Fibroblast of the conjunctiva (primary cell): ENCODE measurements at regions not wholly inside any gene's neighbourhood (a gene's known extent, or its start where the extent isn't known, plus 50 kb on each side); places are given as distances from the start of the nearest gene placed in this dataset.
"Not testable (repeated sequence)": the region's sequence is repeated elsewhere in the genome, so short reads cannot be mapped to it uniquely, and the experiment has no call there.

Source experiments
- DNase-seq: peaks from one replicate; pipeline ENCODE4 v3.0.0-alpha.2; 2010; ENCODE audit warnings: low read depth

DNA sequence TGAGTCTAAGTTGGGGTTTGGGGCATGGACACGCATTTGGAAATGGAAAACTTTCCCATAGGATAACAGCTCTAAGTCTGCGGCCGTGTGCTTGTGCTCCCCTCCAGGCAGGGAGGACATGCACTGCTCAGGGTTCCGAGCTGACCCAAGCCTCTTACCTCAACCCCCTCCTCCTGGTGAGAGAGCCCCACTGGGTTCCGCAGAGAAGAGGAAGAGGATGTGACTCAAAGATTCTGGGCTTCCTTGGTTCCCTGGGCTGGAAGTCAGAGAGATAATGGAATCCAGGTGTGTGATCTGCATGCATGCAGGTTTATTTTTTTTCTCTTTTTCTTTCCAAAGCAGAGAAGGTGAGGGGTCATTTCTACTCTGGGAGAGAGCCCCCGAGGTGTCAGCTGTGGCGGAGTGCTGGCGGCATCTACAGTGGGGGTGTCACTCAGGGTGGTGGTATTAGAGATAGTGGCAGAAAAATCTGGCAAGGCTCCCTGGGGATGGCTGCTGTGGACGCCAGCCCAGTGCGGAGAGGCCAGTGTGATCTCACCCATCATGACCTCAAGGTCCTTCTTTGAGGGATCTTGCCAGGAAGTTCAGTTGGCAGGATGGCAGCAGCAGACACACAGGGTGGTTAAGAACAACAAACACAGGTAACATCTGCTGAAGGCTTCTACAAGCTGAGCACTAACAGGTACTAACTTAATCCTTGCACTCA is 168.7 kb upstream of the HAND2 start:
- DNase-seq, result no peak

- no peak for DNase-seq
Measured at GRCh38 chr4:173697840-173698239, 167.8 kb upstream of the HAND2 start.

DNA sequence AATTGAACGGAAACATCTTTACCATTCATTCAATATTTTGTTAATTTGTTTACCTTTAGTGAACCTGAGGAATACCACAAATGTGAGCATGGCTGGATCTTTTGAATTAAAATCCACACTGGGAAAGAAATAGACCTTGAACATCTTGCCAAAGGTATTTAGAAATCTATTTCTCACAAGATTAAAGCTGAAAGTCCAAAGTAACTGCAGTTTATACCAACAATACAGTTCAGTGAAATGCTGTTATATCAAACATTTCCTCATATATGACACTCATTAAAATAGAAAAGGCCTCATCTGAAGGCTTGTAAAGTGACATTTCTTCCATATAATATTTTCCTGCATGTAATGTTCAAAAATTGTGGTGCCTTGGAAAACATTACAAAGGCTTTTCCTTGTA is 166.5 kb upstream of the HAND2 start:
- DNase-seq, result no peak

DNA sequence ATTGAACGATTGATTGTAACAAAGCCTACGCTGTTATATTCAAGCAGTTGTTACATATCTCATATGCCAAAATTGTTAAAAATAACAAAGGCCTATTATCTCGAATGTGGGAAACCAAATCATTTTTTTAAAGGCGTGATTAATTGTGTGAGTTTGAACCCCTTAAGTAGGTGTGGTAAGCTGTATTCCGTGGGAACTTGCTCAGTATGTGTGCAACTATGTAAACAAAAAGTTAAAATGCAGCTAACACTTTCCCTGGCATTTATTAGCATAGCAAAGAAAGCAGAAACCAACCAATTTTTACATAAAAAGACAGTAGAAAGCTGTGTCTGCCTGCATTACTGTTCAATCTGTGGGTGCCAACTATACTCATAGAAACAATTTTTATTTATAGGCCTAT is 166.0 kb upstream of the HAND2 start:
- DNase-seq, result no peak

GRCh38 chr4:173685831-173686210 is 155.8 kb upstream of the HAND2 start:
- DNase-seq, result no peak

GRCh38 chr4:173685165-173685830 is 155.3 kb upstream of the HAND2 start:
- DNase-seq, result no peak

DNA sequence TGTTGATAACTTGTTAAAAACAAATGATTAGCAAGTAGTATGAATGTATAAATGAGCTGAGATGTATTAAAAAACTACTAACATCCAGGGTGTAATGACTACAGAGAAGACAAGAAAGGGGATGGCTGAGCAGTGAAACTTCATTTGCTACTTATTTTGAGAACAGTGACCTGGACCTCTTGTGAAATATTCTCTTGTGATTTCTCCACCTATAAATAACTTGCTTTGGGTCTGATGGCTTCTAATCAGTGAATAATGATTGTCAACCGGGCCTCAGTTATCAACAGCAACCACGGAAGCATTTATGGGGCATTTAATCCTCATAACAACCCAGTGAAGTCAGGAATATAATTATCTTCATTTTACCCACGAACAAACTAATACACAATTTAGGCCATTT is 154.2 kb upstream of the HAND2 start:
- no peak for DNase-seq

GRCh38 chr4:173682609-173683008 is 152.6 kb upstream of the HAND2 start:
- no peak for DNase-seq

DNA sequence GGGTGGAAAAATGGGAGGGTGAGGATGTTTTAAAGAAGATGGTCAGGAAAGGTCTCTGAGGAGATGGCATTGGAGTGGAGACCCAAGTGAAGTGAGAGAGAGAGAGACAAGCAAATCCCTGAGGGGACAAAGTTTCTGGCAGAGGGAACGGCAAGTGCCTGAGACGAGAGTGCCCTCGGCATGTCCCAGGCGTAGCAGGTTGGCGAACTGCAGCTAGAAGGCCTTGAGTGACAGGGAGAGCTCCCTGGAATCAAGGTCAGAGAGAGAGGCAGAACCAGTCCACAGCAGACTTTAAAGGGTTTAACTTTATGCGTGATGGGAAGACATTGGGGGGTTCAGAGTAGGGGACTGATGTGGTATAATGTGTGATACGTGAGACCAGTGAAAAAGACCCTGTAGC is 150.2 kb upstream of the HAND2 start:
- no peak for DNase-seq

DNA sequence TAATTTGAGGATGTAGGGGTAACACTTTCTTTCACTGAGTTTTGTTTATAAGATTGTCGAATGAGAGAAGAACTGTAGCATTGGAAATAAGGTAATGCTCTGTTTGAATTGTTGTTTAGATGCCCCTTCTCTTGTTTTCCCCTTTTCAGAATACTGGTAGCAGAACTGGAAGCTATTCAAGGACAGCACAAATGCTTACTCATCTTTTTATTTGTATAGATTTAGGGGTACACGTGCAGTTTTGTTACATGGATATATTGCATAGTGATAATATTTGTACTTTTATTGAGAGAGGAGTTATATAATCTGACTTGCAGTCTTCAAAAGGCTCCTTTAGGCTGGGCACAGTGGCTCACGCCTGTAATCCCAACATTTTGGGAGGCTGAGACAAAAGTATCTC is 145.4 kb upstream of the HAND2 start:
- no peak for DNase-seq

- DNase-seq, result no peak
Measured at GRCh38 chr4:173669460-173670179, 139.6 kb upstream of the HAND2 start.

- no peak for DNase-seq
Measured at GRCh38 chr4:173661001-173661400, 131.0 kb upstream of the HAND2 start.

DNA sequence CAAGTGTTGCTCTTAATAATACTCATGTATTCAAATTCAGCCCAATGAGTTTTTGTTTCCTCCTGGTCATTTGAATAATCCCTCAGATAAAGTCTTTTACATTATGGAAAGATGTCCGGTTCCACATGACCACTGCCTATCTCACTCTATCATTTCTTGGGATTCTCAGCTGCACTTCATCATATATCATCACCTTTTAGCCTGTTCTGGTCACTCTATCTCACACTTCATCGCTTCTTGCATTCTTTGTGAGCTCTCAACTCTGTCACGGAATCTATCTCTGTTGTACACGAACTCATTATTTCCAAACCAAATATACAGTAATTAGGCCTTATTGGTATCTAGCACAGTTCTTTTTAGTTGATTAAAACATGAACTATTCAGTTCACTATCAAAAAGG is 126.9 kb upstream of the HAND2 start:
- no peak for DNase-seq

GRCh38 chr4:173652283-173652931 is 122.4 kb upstream of the HAND2 start:
- no peak for DNase-seq

DNA sequence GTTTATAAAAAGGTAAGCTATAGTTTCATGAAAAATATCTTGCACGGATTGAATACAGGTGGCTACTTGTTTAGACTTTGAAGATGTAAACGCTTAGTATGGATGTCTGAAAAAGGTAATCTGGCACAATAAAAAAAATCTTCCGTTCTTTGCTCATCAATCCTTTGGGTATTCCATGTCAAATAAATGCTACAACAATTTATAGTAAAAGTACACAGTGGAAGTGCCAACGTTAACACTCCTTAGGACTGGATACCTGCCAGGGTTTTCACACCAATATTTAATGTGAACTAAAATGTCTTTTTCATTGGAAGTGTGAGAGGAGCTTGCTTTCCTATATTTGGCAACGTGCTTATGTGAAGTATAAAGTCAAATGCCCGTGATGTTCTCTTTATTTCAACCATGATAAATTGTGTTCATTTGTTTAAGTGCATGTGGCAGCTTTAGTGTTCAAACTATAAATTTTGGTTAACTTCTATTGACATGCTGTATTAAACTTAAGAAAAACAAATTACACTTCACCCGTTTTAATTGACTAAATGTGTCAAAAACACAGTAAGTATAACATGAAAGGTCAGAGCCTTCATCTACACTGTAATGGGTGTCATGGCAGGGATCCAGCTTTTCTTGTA is 121.7 kb upstream of the HAND2 start:
- no peak for DNase-seq

GRCh38 chr4:173647902-173648301 is 117.9 kb upstream of the HAND2 start:
- no peak for DNase-seq

- DNase-seq, result no peak
Measured at GRCh38 chr4:173642509-173642908, 112.5 kb upstream of the HAND2 start.

GRCh38 chr4:173635395-173635794 is 105.4 kb upstream of the HAND2 start:
- DNase-seq, result no peak

GRCh38 chr4:173626277-173626676 is 96.2 kb upstream of the HAND2 start:
- DNase-seq, result no peak

DNA sequence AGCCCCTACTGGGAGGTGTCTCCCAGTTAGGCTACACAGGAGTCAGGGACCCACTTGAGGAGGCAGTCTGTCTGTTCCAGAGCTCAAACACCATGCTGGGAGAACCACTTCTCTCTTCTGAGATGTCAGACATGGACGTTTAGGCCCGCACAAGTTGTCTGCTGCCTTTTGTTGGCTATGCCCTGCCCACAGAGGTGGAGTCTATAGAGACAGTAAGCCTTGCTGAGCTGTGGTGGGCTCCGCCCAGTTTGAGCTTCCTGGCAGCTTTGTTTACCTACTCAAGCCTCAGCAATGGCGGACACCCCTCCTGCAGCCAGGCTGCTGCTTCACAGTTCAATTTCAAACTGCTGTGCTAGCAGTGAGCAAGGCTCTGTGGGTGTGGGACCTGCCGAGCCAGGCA is 88.6 kb upstream of the HAND2 start:
- DNase-seq, result not testable (repeated sequence)

- DNase-seq, result no peak
Measured at GRCh38 chr4:173609158-173609557, 79.1 kb upstream of the HAND2 start.

GRCh38 chr4:173608632-173609031 is 78.6 kb upstream of the HAND2 start:
- not testable (repeated sequence) for DNase-seq
